AG08395 (cell line): ENCODE measurements at regions not wholly inside any gene's neighbourhood (a gene's known extent, or its start where the extent isn't known, plus 50 kb on each side); places are given as distances from the start of the nearest gene placed in this dataset.
A peak's percentile ranks its signal among the peaks of the same experiment; 100 is the strongest.

Experiments
- DNase-seq: peaks from one replicate; pipeline ENCODE4 v3.0.0; 2012; ENCODE audit warnings: mixed read lengths, low spot score

DNA sequence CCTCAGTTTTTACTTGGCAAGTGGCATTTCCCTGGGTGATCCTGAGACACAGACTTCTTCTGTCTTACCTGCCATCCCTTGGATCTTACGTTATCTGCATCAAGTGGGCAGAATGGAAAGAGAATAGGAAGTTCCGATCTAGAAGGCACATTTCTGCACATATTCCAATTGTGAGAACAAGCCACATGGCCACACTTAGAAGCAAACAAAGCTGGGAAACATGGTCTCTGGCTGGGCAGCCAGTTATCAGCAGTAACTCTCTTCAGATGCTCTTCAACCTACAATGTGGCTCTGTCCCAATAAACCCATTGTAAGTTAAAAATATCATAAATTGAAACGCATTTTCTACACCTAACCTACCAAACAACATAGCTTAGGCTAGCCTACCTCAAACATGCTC is 67.3 kb upstream of the CCN6 start:
- no peak for DNase-seq

DNA sequence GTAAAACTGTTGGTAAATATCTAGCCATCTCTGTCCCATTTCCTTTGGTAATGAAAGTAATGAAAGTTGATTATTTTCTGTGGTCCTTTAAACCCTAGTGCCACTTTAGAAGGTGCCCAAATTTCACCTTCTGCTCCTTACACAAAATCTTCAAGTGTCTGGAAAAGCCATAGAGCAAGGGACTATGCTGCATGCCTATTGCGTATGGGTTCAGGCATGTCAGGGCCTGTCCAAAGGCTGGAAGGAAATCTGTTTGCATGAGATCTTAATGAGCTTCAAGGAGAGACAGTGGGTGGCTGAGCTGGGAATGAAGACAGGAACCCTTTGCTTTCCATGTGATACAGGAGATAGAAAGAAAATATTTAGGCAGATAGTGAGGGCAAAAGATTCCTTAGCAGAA is 66.6 kb upstream of the CCN6 start:
- DNase-seq: no peak

DNA sequence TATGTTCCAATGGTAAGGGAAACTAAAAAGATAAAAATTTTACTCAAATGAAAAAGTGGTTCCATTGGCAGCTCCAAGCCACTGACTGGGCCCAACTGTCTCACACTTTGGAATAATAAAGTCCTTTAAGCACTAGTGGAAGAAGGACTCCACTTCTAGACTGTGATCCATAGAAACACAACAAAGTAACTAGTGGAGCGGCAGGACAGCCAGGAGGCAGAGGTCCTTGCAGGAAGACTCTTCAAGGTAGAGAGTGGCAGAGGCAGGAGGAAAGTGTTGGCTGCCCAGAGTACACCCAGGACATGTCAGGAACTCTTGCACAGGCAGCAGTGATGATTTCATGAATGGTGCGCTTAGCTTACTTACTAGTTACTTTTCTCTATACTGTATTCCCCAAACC is 65.0 kb upstream of the CCN6 start:
- DNase-seq: no peak

- no peak for DNase-seq
Observed at GRCh38 chr6:111989743-111990142, 64.2 kb upstream of the CCN6 start.

GRCh38 chr6:111990214-111990613 is 63.7 kb upstream of the CCN6 start:
- DNase-seq: no peak

DNA sequence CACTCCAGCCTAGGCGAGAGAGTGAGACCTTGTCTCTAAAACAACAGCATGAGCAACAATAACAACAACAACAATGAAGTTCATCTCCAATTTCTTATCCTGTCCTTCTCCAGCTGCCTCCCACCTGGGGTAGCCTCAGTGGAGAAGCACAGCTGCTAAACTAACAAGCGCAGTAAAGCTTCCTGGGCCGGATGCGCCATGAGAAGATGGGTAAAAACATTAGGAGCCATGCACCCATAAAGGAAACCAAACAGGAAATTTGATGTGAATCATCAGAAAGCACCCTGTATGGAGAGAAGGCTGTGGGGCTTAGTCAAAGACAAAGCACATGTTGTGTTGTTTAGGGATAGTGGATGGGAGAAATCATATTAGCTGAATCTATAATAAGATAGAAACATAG is 61.1 kb upstream of the CCN6 start:
- no peak for DNase-seq

GRCh38 chr6:111993342-111993741 is 60.6 kb upstream of the CCN6 start:
- DNase-seq: no peak

DNA sequence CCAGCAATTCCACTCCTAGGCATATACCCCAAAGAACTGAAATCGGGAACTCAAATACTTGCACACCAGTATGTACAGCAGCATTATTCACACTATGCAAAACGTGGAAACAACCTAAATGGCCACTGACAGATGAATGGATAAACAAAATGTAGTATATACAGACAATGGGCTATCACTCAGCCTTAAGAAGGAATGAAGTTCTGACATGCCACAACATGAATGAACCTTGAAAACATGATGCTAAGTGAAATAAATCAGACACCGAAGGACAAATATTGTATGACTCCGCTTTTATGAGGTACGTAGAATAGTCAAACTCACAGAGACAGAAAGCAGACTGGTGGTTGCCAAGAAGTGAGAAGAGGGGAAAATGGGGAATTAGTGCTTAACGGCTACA is 59.1 kb upstream of the CCN6 start:
- no peak for DNase-seq

DNA sequence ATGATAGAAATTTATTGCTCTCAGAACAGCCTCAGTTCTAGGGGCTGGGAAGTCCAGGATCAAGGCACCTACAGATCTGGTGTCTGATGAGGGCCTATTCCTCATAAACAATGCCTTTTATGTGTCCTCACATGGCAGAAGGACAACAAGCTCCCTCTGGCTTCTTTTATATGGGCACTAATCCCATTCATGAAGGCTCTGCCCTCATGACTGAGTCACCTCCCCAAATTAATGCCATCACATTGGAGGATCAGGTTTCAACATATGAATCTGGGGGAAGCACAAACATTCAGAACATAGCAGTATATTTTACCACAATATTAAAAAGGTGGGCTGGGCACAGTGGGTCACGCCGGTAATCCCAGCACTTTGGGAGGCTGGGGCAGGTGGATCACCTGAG is 58.5 kb upstream of the CCN6 start:
- no peak for DNase-seq

GRCh38 chr6:111996144-111996865 is 57.6 kb upstream of the CCN6 start:
- no peak for DNase-seq

GRCh38 chr6:111997078-111997852 is 56.6 kb upstream of the CCN6 start:
- peak; percentile 77 for DNase-seq

DNA sequence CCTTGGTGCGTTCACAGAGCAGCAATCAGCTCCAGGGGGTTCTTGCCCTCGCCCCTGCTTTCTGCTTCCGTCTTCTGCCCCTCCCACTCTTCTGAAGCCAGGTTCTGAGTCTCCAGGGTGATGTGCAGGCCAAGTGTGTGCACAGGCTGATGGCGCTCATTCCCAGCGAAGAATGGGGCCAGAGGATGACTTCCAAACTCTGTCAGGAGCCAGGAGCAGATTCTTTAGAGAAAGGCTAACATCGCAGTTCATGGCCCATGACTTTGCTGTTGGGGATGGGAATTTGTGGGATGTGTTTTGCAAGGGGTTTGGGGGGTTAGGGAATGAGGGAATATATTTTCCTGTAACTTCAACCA is 56.1 kb upstream of the CCN6 start:
- DNase-seq: no peak

GRCh38 chr6:112002307-112002706 is 51.6 kb upstream of the CCN6 start:
- DNase-seq: no peak
